AG04450 (cell line): ENCODE measurements at regions not wholly inside any gene's neighbourhood (a gene's known extent, or its start where the extent isn't known, plus 50 kb on each side); places are given as distances from the start of the nearest gene placed in this dataset.

ENCODE experiments used
- CTCF ChIA-PET: fragments of 300-600, 350-600 bp; formaldehyde crosslinking; extraction: SDS; loops from one replicate; lab custom pipeline; 2022; ENCODE audit warnings: antibody characterized with exemption, inconsistent platforms; lab: Charles Lee
- POLR2A ChIA-PET: fragments of 350-600 bp; formaldehyde crosslinking; extraction: SDS; loops from one replicate; lab custom pipeline; 2021; ENCODE audit warnings: antibody characterized with exemption, inconsistent platforms; lab: Yijun Ruan, JAX
- DNase-seq: peaks from one replicate; pipeline ENCODE4 v3.0.0-alpha.2; 2011; ENCODE audit warnings: low read depth, low spot score
- H3K27ac ChIP-seq: one replicate; pipeline ENCODE4 v1.5.1; 2012; ENCODE audit warnings: low read depth, low read length, control low read depth
- H3K27me3 ChIP-seq: one replicate; pipeline ENCODE4 v1.6.0; 2012; ENCODE audit warnings: low read length; ENCODE audit not compliant: control insufficient read depth, insufficient read depth
- H3K4me3 ChIP-seq: 2 replicates; pipeline ENCODE4 v1.5.1; 2011; ENCODE audit warnings: mild to moderate bottlenecking, low read depth, low read length, control low read depth
- H3K9me3 ChIP-seq: 2 replicates; pipeline ENCODE4 v1.5.1; 2012; ENCODE audit warnings: low read length; ENCODE audit not compliant: control insufficient read depth, insufficient read depth
- TF ChIP-seq, protein P1 (sequence below): IDR thresholded peaks from 2 replicates; pipeline ENCODE4 v1.5.1; 2011; ENCODE audit warnings: low read depth, low read length, control low read depth, inconsistent platforms

DNA sequence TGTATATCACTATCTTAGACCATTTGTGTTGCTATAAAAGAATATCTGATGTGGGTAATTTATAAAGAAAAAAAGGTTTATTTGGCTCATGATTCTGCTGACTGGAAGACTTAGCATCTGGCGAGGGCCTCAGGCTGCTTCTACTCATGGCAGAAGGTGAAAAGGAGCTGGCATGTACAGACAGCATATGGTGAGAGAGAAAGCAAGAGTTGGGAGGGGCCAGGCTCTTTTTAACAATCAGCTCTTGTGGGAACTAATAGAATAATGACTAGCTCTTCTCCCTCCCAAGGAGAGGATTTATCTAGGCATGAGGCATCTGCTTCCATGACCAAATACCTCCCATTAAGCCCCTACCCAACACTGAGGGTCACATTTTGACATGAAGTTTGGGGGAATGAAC, 130.2 kb upstream of the SV2C start:
- ChIA-PET CTCF (no interaction called here), POLR2A (no interaction called here)
- Histone ChIP-seq H3K9me3 (no peaks in the 10 kb centered on the region), H3K27ac (no peak overlapping the region), H3K27me3 (no peaks in the 10 kb centered on the region), H3K4me3 (no peak overlapping the region)
- no peak for DNase-seq
- TF ChIP-seq, protein P1, sequence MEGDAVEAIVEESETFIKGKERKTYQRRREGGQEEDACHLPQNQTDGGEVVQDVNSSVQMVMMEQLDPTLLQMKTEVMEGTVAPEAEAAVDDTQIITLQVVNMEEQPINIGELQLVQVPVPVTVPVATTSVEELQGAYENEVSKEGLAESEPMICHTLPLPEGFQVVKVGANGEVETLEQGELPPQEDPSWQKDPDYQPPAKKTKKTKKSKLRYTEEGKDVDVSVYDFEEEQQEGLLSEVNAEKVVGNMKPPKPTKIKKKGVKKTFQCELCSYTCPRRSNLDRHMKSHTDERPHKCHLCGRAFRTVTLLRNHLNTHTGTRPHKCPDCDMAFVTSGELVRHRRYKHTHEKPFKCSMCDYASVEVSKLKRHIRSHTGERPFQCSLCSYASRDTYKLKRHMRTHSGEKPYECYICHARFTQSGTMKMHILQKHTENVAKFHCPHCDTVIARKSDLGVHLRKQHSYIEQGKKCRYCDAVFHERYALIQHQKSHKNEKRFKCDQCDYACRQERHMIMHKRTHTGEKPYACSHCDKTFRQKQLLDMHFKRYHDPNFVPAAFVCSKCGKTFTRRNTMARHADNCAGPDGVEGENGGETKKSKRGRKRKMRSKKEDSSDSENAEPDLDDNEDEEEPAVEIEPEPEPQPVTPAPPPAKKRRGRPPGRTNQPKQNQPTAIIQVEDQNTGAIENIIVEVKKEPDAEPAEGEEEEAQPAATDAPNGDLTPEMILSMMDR = no peak

DNA sequence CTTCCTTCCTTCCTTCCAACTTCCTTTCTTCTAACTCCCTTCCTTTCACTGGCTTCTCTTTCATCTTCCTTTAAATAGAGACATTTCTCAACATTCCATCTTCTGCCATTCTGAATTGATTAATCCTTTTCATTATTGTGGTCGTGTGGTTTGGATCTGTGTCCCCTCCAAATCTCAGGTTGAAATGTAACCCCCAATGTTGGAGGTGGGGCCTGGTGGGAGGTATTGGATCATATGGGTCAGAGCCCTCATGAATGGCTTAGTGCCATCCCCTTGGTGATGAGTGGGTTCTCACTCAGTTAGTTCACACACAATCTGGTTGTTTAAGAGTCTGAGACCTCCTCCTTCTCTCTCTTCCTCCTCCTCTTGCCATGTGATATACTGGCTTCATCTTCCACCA, 130.9 kb upstream of the SV2C start:
- no peak for DNase-seq
- ChIA-PET CTCF (no interaction called here), POLR2A (no interaction called here)
- TF ChIP-seq, protein P1 = no peak
- Histone ChIP-seq H3K27ac (no peak overlapping the region), H3K4me3 (no peak overlapping the region), H3K9me3 (no peaks in the 10 kb centered on the region), H3K27me3 (no peaks in the 10 kb centered on the region)

DNA sequence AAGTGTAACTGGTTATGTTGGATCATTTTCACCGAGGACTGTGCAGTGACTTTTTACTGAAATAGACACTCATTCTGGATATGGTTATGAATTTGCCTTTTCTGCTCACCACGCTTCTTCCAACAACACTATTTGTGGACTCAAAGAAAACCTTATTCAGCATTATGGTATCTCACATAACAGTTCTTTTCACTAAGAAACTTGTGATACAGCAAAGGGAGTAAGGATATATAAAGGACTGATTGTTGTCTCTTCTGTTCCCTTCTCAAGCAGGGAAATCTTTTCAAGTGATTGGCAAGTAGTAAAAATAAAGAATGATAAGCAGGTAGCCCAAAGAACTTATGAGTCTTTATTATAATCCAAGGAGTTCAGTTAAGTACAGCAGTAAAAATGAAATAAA, 131.5 kb upstream of the SV2C start:
- Histone ChIP-seq H3K4me3 (no peak overlapping the region), H3K27ac (no peak overlapping the region), H3K27me3 (no peaks in the 10 kb centered on the region), H3K9me3 (no peaks in the 10 kb centered on the region)
- ChIA-PET POLR2A (no interaction called here), CTCF (no interaction called here)
- DNase-seq = no peak
- TF ChIP-seq, protein P1 = no peak

DNA sequence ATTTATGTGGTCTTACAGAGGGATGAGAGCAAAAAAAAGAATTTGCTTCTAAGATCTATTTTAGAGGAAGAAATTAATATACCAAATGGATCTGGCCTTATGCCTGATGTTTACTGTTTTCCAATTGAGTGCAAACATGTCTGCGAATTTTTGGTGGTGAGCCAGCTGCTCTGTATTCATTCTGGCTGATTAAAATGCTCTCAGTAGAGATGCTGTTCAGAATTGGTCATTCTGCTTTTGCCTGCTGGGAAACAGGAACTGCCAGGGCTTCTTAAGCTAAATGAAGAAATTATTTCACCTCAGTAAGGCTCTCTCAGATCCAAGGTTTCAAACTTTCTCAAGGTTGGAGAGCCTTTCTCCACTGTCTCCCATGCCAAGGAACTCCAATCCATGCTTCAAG, 132.0 kb upstream of the SV2C start:
- H3K4me3 ChIP-seq = no peak overlapping the region
- POLR2A ChIA-PET = no interaction called here
- TF ChIP-seq, protein P1 = no peak
- no peak for DNase-seq
- H3K27ac ChIP-seq = no peak overlapping the region
- no peaks in the 10 kb centered on the region for H3K27me3 ChIP-seq
- no peaks in the 10 kb centered on the region for H3K9me3 ChIP-seq
- CTCF ChIA-PET = no interaction called here

DNA sequence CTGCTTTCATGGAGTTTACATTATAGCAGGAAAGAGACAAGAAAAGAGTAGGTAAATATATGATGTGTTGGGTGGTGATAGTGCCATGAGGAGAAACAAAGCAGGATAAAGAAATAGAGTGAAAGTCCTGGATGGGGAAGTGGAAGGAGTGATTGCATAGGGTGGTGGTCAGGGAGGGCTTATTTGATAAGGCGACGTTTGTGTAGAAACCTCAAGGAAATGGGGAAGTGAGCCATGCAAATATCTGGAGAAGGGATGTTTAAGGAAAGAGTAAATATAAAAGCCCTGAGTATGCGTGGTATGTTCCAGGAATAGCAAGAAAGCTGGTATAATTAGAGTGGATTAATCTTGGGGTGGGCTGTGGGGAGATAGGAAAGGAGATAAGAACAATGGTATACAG, 134.7 kb upstream of the SV2C start:
- no peaks in the 10 kb centered on the region for H3K9me3 ChIP-seq
- no peaks in the 10 kb centered on the region for H3K27me3 ChIP-seq
- H3K27ac ChIP-seq = no peak overlapping the region
- ChIA-PET CTCF (no interaction called here), POLR2A (no interaction called here)
- TF ChIP-seq, protein P1 = no peak
- no peak for DNase-seq
- no peak overlapping the region for H3K4me3 ChIP-seq
